LNCaP clone FGC (cell line): ENCODE measurements at regions not wholly inside any gene's neighbourhood (a gene's known extent, or its start where the extent isn't known, plus 50 kb on each side); places are given as distances from the start of the nearest gene placed in this dataset.
"Not testable (repeated sequence)": the region's sequence is repeated elsewhere in the genome, so short reads cannot be mapped to it uniquely, and the experiment has no call there.

Experiments used
- DNase-seq: peaks from one replicate; pipeline ENCODE4 v3.0.0-alpha.2; 2011; ENCODE audit warnings: low read depth
- H3K4me3 ChIP-seq: 2 replicates; pipeline ENCODE4 v1.5.1; 2011; ENCODE audit warnings: mild to moderate bottlenecking, low read depth, low read length, control low read depth
- CTCF ChIP-seq: IDR thresholded peaks from 2 replicates; pipeline ENCODE4 v1.5.1; 2012; ENCODE audit warnings: mild to moderate bottlenecking; ENCODE audit not compliant: control insufficient read depth, insufficient read depth; ENCODE audit errors: extremely low read depth

DNA sequence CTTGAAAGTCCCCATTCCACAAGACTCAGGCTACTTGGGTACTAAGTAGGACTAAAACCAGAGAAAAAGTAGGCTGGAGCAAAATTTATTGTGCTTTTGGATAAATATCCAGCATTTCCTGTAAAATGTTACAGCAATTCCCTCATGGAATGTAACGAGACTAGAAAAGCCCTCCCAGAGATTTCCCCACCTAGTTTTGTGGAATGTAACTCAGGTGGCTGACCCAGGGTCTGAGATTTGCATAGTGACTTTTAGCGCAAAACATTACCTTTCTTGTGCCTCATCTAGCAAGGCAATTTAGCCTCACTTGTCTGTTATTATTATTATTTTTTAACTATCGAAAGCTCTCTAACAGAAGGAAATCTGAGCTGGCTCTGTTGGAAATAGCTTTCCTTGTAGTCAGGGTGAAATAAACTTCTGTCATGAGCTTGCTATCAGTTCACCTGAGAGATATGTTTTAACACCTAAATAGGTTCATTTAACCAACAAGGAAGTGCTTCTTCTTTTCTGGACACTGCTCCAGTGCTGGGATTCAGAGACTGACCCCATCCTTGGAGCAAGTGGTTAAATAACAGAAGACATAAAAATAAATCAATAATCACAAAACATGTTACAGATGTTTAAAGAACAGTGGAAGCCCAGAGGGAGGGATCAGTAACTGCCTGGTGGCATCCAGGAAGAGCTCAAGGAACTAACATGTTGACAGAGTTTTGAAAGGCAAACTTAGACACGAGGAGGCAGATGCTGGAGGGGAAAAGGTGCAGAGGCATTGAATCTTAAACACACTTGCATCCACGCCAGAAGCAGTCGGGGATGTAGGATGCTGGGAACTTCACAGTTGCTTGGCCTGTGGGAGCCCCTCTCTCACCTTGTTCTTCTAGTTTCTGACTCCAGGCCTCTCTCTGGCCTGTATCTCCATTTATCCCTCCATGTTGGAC, 68.3 kb upstream of the RHOU start:
- TF ChIP-seq CTCF = no peak

GRCh38 chr1:228668553-228669241, 66.6 kb upstream of the RHOU start:
- no peak for DNase-seq
- no peak for TF ChIP-seq CTCF
- no peak overlapping the region for H3K4me3 ChIP-seq

More for the DNA sequence above, 68.3 kb upstream of the RHOU start:
- H3K4me3 ChIP-seq = no peak overlapping the region
- DNase-seq = no peak

DNA sequence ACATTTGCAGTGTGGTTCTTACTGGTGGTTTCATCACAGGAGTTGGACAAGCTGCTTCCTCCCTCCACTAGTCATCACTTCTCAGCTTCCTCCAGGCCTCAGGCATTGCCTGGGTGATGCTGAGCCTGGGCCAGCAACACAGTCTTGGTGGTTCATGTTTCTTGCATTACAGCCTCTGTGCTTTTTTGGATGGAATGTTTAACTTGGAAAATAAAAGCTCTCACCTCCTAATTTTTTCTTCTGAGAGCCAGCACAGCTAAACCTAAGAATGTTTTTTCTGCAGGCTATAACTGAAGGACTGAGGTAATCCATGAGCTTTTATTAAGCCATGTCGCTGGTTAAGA, 66.1 kb upstream of the RHOU start:
- DNase-seq = no peak
- no peak for TF ChIP-seq CTCF
- H3K4me3 ChIP-seq = no peak overlapping the region

DNA sequence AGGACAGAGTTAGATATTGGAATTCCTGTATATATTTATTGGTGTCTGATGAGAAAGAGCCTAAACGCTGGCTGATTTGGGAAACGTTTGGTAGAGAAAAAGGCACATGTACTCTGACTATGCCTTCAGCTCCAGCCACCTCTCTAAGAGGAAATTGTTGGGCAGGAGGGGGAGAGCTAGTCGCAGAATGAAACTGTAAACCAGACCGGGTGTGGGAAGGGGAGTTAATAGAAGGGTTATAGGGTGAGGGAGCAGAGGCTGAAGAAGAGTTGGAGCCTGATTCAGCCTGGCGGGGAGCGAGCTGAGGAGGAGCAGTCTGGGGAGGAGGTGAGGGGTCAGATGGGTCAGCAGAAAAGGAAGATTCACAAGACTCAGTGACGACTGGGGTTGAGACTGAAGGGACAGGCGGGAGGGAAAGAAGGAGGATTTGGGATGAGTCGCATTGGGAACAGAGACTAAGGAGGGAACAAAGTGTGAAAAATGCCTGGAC, 54.2 kb upstream of the RHOU start:
- DNase-seq, H3K4me3 ChIP-seq: not testable (repeated sequence)

DNA sequence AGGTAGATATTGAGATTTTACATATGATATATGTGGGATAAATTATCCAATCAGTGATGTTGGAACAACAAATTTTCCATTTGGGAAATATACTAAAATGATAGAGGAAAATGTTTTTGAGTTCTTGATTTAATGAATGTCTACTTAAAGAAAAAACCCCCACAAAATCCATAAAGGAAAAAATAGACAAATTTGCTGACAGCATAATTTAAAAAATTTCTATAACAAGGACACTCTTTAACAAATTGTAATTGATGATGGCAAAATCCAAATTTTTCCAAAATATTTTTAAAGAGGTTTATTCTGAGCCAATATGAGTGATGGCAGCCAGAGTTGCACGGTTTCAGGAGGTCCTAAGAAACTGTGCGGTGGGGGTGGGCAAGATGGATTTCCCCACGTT, 51.9 kb upstream of the RHOU start:
- no peak overlapping the region for H3K4me3 ChIP-seq
- no peak for TF ChIP-seq CTCF
- no peak for DNase-seq

DNA sequence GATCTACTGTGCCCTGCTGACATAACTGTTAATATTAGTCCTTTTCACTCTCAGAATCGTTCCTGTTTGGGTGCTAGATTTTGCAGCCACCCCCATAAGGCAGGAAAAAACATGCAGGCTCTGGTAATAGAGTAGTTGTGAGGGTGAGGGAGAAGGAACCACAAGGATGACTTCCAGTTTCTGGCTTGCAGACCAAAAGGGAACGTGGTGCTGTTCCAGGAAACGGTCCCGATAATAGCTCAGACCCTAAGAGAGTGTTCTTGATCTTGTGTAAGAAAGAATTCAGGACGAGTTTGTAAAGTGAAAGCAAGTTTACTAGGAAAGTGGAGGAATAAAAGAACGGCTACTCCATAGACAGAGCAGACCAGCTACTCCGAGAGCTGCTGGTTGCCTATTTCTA, 50.7 kb upstream of the RHOU start:
- no peak for TF ChIP-seq CTCF
- H3K4me3 ChIP-seq = no peak overlapping the region
- DNase-seq = no peak

GRCh38 chr1:228685081-228685660, 50.1 kb upstream of the RHOU start:
- no peak overlapping the region for H3K4me3 ChIP-seq
- DNase-seq = no peak
- TF ChIP-seq CTCF = no peak
